K562 (cell line): ENCODE measurements at regions not wholly inside any gene's neighbourhood (a gene's known extent, or its start where the extent isn't known, plus 50 kb on each side); places are given as distances from the start of the nearest gene placed in this dataset.
A peak's percentile ranks its signal among the peaks of the same experiment; 100 is the strongest.

ENCODE experiments used
- COPS2 ChIP-seq: fragments of 450-650 bp; conservative IDR thresholded peaks from 2 replicates; pipeline ENCODE4 v1.6.1; 2016; ENCODE audit warnings: mild to moderate bottlenecking, moderate library complexity
- ETV5 ChIP-seq: sonication (generic); formaldehyde crosslinking; IDR thresholded peaks from 2 replicates; pipeline ENCODE4 v1.4.0; 2020; ENCODE audit warnings: low read depth, mild to moderate bottlenecking, missing genetic modification reagents
- KLF1 ChIP-seq: fragments of 450-650 bp; IDR thresholded peaks from 2 replicates; pipeline ENCODE4 v1.6.1; 2016; ENCODE audit warnings: missing genetic modification characterization, missing compliant biosample characterization
- MAFG ChIP-seq: fragments of 450-650 bp; conservative IDR thresholded peaks from 2 replicates; pipeline ENCODE4 v1.6.1; 2016; ENCODE audit warnings: missing genetic modification characterization, missing compliant biosample characterization
- MBD2 ChIP-seq: sonication (generic); IDR thresholded peaks from 2 replicates; pipeline ENCODE4 v1.6.1; 2016; ENCODE audit warnings: low read depth, borderline replicate concordance
- MCM7 ChIP-seq, 2 experiments: fragments of 450-650 bp; IDR thresholded peaks; 2 replicates each; pipeline ENCODE4 v1.6.1; 2016 to 2018
- MGA ChIP-seq: fragments of 450-650 bp; IDR thresholded peaks from 2 replicates; pipeline ENCODE4 v1.6.1; 2016; ENCODE audit warnings: mild to moderate bottlenecking, moderate library complexity
- NKRF ChIP-seq: fragments of 450-650 bp; IDR thresholded peaks from 2 replicates; pipeline ENCODE4 v1.6.1; 2016; ENCODE audit warnings: borderline replicate concordance
- OTX1 ChIP-seq: fragments of 450-650 bp; formaldehyde crosslinking; IDR thresholded peaks from 2 replicates; pipeline ENCODE4 v1.4.0; 2022; ENCODE audit warnings: mild to moderate bottlenecking
- PHTF2 ChIP-seq: fragments of 250-450 bp; sonication (Bioruptor Pico); IDR thresholded peaks from 2 replicates; pipeline ENCODE4 v1.5.0; 2021; ENCODE audit warnings: mild to moderate bottlenecking
- RCOR1 ChIP-seq, 2 experiments: IDR thresholded peaks; 2 replicates each; pipeline ENCODE4 v1.6.1; 2012; ENCODE audit warnings: low read depth in 2 of 2, low read length in 2 of 2, borderline replicate concordance in 1 of 2, improper control_type of control experiment in 1 of 2
- RFX5 ChIP-seq: IDR thresholded peaks from 2 replicates; pipeline ENCODE4 v1.6.1; 2011; ENCODE audit warnings: low read depth, mild to moderate bottlenecking, improper control_type of control experiment, low read length
- SMARCE1 ChIP-seq: fragments of 450-650 bp; IDR thresholded peaks from 2 replicates; pipeline ENCODE4 v1.7.1; 2016; ENCODE audit warnings: mild to moderate bottlenecking
- TCF15 ChIP-seq: fragments of 250-450 bp; sonication (Bioruptor Pico); IDR thresholded peaks from 2 replicates; pipeline ENCODE4 v1.8.0; 2022; ENCODE audit warnings: moderate library complexity, mild to moderate bottlenecking, inconsistent platforms
- ZKSCAN1 ChIP-seq: fragments of 150-350 bp; IDR thresholded peaks from 2 replicates; pipeline ENCODE4 v1.6.1; 2016; ENCODE audit warnings: low read depth, low read length

GRCh38 chr5:135133698-135134515, 99.9 kb upstream of the PITX1 start (continued):
- TF ChIP-seq ETV5 (CRISPR knock-in tag) (peak; percentile 96), NKRF (peak; percentile 76; the same call in 1 of the 2 replicates), PHTF2 (CRISPR knock-in tag) (no peak), RCOR1 (IDR thresholded peaks at IDR 0.05; ENCODE audit: borderline replicate concordance in 1 of 2, low read depth in 2 of 2, low read length in 2 of 2) (peak; percentile 99 to 100), RFX5 (no peak), ZKSCAN1 (peak; percentile 88), MBD2 (peak; percentile 96), OTX1 (peak; percentile 67; the same call in 1 of the 2 replicates), KLF1 (tag) (peak; percentile 96), MGA (peak; percentile 94), TCF15 (no peak), SMARCE1 (peak; percentile 100), MAFG (0 out of 2 replicates have a peak, but pooled peaks have one; percentile 20), MCM7 (IDR thresholded peaks at IDR 0.05) (no peak), COPS2 (no peak)
